ENCODE measurements at regions not wholly inside any gene's neighbourhood (a gene's known extent, or its start where the extent isn't known, plus 50 kb on each side); places are given as distances from the start of the nearest gene placed in this dataset.
"Not testable (repeated sequence)": the region's sequence is repeated elsewhere in the genome, so short reads cannot be mapped to it uniquely, and the experiment has no call there.

GRCh38 chr22:25281675-25282345, 62.4 kb downstream of the CRYBB2 start:
- no peak for TF ChIP-seq CTCF (IDR thresholded peaks at IDR 0.05; ENCODE audit: low read depth, low read length, missing control alignments)
- no peak overlapping the region for H3K4me3 ChIP-seq (replicated peaks; ENCODE audit: low read depth, low read length)

GRCh38 chr22:25282346-25282670, 62.9 kb downstream of the CRYBB2 start:
- no peak overlapping the region for H3K4me3 ChIP-seq (replicated peaks; ENCODE audit: low read depth, low read length)
- no peak for TF ChIP-seq CTCF (IDR thresholded peaks at IDR 0.05; ENCODE audit: low read depth, low read length, missing control alignments)
- no peak for DNase-seq (ENCODE audit: extremely low read depth, low read depth)

More at GRCh38 chr22:25281675-25282345, 62.4 kb downstream of the CRYBB2 start:
- no peak for DNase-seq (ENCODE audit: extremely low read depth, low read depth)

GRCh38 chr22:25282671-25283561, 63.5 kb downstream of the CRYBB2 start:
- no peak for TF ChIP-seq CTCF (IDR thresholded peaks at IDR 0.05; ENCODE audit: low read depth, low read length, missing control alignments)
- no peak for DNase-seq (ENCODE audit: extremely low read depth, low read depth)
- H3K4me3 ChIP-seq (replicated peaks; ENCODE audit: low read depth, low read length) = no peak overlapping the region

GRCh38 chr22:25288481-25288880, 69.0 kb downstream of the CRYBB2 start:
- not testable (repeated sequence) for DNase-seq (ENCODE audit: extremely low read depth, low read depth); H3K4me3 ChIP-seq (replicated peaks; ENCODE audit: low read depth, low read length)

GRCh38 chr22:25301912-25302311, 82.5 kb downstream of the CRYBB2 start:
- not testable (repeated sequence) for H3K4me3 ChIP-seq (replicated peaks; ENCODE audit: low read depth, low read length); DNase-seq (ENCODE audit: extremely low read depth, low read depth)

GRCh38 chr22:25309586-25309985, 90.1 kb downstream of the CRYBB2 start:
- H3K4me3 ChIP-seq (replicated peaks; ENCODE audit: low read depth, low read length); DNase-seq (ENCODE audit: extremely low read depth, low read depth): not testable (repeated sequence)

GRCh38 chr22:25311924-25312323, 92.5 kb downstream of the CRYBB2 start:
- DNase-seq (ENCODE audit: extremely low read depth, low read depth); H3K4me3 ChIP-seq (replicated peaks; ENCODE audit: low read depth, low read length): not testable (repeated sequence)

- H3K4me3 ChIP-seq (replicated peaks; ENCODE audit: low read depth, low read length) = no peak overlapping the region
- TF ChIP-seq CTCF (IDR thresholded peaks at IDR 0.05; ENCODE audit: low read depth, low read length, missing control alignments) = no peak
- DNase-seq (ENCODE audit: extremely low read depth, low read depth) = no peak
These were observed 98.8 kb downstream of the CRYBB2 start for GRCh38 chr22:25318081-25318823.

Measured in HFF-Myc (cell line).